CD4-positive, alpha-beta T cell treated with Interleukin-6 at 100 ng/mL for 8 hours (primary cell): ENCODE measurements at regions not wholly inside any gene's neighbourhood (a gene's known extent, or its start where the extent isn't known, plus 50 kb on each side); places are given as distances from the start of the nearest gene placed in this dataset.

Experiments used
- DNase-seq: peaks from one replicate; pipeline ENCODE4 v3.0.0-alpha.2; 2020; ENCODE audit warnings: mixed read lengths, low spot score

DNA sequence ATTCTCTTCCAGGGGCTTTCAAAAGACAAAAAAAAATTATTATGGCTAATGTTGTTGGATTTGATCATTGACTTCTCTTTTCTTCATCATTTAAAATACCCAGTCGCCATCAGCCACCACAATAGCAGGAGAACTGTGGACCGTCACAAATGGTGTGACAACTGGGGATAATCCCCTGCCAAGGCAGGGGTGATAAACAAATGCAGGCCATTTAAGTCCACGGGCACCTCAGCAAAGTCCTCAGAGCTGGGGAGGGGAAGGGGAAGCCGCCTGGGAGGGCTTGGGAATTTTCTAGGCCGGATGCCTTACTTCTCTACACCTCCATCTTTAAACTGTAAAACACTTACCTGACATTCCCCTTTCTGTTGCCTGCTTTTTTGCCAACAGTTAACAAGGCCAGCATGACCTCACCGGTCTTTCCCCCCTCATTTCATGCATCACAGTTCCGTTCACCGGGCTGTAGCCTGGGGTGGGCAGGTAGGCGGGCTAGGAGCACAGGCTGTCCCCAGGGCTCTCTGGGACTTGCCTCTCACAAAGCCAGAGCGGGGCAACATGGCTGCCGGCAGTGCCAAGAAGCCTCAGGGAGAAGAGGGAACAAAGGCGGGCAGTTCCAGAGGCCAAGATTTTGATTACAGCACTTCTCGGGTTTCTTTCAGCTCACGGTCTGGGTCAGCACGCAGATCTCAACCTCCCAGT, 820.4 kb downstream of the BCL11A start:
- no peak for DNase-seq

DNA sequence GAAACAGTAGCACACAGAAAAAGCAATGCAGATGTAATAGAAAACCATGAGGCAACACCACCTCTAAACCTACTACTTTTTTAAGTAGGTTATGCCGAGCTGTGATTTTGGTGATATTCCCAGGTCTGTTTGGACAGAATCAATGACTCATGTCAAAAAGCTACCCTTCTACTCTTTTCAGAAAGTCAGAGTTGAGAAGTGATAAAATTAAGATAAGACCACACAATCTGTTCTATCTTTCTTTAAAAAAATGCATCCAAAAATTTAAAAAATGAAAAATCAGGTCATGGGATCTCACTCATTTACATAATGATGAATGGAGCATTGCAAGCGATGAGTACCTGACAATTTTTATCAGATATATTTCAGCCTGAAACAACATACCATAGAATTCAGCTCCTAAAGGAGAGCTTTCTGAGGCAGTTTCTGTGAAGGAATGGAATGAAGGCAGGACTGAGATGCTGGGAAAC, 826.3 kb downstream of the BCL11A start:
- no peak for DNase-seq

DNA sequence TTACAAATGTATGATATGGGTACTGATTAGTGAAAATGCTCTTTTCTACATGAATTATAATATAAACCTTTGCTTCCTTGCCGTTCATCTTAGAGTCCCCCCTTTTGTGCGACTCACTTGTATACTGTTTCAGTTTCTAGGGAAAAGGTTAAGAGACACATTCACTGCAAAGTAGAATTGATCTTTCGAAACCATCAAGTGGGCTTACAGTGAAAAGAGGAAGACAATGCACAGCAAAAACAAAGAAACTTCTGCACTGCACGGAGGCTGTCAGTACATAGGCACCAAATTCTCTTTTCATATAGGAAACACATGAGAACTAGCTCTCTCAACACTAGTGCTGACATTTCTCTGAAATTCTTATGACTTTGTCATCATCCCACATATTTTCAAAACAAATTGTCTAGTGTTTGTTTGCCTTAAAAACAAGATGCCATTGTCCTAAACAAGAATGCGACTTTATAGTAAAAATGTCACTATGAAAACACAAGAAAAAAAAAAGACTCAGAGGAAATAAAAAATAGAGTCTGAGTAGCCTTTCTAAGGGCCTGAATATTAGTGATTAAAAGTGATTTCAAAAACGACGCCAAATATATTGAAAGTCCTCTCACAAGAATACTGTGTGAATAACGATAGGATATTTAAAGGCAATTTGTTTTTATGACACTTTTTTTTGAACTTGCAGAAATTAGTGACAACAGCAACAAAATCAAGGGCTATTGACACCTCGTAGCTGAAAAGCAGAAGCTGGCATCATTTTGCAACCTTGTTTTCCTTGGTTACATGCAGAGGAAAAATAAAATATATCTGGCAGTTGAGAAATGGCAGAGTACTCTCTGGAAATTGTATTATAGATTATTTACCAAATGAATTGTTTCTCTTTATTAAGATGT, 827.0 kb downstream of the BCL11A start:
- DNase-seq: no peak

DNA sequence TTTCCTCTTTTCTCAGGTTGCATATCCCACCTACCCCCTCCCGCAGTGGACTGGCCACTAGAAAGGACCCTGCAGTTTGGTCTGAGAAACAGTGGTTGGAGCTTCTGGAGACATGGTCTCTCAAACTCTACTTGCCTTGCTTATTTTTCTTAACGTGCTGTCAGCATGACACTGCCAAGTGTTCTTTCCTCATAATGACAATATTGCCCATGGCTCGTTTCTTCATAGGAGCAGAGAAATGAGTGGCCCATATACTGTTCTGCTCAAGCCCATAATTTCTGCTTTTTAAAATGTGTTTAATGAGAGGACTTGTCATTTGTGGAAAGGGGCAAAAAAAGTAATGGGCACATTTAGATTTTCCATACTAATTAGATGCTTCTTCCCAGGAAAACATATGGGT, 828.7 kb downstream of the BCL11A start:
- DNase-seq: no peak

DNA sequence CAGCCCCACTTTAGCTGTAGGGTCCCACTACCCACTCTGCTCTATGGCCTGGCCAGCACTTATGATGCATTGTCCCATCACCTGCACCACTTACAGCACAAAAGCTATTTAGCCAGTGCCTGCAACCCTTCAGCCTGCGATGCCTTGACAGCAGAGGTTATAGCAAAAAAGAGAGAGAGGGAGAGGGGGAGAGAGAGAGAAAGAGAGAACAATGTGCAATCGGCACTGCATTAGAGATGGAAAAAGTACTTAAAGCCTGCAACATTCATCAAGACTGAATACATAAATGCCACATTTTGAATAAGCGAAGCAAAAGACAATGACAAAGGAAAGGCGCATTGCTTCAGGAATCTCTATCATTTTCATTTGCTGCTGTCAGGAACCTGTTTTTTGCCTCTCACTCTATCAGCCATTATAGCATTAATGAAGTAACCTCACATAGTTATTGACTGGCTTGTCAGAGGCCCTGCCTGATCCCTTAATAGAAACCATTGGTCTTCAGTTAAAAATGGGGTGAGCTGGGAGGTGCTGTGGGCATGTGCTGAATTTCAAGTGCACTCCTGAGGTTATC, 833.1 kb downstream of the BCL11A start:
- no peak for DNase-seq

DNA sequence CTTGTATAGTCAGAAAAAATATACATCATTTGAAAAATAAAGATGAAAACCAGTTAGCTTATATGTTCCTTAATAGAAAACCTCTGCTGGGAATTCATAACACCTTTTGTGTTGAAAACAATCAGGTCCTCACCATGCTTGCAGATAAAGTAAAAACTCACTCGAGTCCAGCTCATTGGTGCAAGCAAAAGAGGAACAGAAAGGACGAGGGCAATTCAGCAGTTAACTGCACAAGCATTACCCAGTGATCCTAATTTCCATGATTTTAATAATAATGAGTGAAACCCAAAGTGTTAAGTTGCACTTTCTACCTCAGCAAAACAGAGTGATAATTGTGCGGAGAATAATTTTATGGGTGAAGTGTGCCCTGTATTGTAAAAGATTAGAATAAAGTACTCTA, 839.9 kb downstream of the BCL11A start:
- DNase-seq: no peak

DNA sequence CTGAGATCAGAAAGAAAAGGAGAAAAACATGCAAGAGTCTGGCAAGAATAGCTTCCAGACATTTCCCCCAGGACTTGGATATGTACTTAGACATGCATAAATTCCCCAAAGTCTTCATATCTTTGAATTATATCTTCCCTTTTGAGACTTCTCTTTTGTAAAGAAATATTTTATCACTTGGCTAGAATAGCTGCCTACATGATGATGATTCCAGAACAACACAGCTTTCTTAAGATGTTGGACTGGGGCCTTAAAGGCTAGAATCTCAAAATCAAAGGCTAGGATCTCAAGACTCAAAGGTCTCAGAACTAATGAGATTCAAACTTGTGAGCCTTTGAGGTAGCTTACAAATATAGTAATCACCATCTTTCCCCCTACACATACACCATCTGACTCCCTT, 842.3 kb downstream of the BCL11A start:
- DNase-seq: no peak

DNA sequence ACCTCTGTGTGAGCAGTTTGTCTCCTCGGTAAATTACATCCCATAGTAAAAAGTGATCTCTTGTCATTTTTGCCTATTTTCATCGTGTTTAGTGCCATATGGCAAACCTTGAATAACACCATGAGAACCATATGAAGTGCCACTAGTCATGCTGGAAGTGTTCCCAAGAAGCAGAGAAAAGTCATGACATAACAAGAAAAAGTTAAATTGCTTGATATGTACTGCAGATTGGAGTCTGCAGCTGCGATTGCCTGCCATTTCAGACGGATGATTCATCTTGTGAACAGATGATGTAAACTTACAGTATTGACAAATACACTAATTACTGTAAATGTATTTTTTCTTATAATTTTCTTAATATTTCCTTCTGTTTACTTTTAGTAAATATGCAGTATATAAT, 846.7 kb downstream of the BCL11A start:
- DNase-seq: no peak

DNA sequence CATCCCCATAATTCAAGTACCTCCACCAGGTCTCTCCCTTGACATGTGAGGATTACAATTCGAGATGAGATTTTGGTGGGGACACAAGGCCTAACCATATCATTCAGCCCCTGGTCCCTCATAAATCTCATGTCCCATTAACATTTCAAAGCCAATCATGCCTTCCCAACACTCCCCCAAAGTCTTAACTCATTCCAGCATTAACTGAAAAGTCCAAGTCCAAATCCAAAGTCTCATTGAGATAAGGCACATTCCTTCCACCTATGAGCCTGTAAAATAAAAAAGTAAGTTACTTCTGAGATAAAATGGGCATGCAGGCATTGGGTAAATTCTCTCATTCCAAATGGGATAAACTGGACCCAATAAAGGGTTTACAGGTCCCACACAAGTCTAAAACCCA, 849.7 kb downstream of the BCL11A start:
- no peak for DNase-seq

DNA sequence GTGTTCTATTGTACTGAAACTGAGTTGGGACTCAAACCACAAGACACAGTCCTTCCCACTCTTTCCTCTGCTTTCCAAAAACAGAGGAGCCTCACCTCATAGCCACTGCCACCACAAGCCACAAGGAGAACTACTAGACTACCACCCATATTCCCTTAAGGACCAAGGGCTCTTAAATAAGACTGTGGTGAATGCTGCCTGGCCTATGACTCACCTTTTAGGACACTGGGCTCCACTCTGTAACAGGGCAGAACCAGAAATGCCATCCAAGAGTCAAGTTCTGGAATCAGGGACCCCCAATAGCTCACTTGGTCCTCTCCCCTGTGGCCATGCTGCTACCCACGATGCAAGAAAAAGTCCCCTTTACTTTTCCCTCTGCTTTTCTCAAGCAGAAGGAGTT, 851.4 kb downstream of the BCL11A start:
- no peak for DNase-seq

DNA sequence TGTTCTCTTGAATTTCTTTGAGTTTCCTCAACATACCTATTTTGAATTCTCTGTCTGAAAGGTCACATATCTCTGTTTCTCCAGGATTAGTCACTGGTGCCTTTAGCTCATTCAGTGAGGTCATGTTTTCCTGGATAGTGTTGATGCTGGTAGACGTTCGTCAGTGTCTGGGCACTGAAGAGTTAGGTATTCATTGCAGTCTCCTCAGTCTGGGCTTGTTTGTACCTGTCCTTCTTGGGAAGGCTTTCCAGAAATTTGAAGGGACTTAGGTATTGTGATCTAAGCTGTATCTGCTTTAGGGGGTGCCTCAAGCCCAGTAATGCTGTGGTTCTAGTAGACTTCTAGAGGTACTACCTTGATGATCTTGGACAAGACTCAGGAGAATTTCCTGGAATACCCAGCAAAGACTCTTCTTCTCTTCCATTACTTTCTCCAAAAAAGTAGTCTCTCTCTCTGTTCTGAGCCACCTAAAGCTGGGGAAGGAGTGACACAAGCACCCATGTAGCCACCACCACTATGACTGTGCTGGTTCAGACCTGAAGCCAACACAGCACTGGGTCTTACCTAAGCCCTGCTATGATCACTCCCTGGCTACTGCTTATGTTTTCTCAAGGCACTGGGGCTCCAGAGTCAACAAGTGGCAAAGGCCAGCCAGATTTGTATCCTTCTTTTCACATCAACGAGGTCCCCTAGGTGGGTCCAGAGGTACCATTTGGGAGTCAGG, 852.0 kb downstream of the BCL11A start:
- DNase-seq: no peak

DNA sequence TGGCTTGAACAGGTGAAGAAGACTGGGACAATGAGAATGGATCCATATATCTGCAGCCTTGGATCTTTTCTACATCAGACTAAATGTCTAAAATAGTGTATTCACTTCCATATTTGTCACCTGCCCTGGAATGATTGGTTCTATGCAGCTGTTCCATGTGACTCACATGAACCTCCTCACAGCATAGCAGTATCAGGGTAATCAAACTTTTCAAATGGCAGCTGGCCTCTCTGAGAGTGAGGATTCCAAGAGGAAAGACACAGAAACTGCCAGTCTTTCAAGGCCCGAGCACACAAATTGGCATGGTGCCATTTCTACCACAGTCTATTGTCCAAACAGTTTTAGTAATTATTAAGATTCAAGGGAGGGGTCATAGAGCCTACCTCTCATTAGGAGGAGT, 859.3 kb downstream of the BCL11A start:
- no peak for DNase-seq

DNA sequence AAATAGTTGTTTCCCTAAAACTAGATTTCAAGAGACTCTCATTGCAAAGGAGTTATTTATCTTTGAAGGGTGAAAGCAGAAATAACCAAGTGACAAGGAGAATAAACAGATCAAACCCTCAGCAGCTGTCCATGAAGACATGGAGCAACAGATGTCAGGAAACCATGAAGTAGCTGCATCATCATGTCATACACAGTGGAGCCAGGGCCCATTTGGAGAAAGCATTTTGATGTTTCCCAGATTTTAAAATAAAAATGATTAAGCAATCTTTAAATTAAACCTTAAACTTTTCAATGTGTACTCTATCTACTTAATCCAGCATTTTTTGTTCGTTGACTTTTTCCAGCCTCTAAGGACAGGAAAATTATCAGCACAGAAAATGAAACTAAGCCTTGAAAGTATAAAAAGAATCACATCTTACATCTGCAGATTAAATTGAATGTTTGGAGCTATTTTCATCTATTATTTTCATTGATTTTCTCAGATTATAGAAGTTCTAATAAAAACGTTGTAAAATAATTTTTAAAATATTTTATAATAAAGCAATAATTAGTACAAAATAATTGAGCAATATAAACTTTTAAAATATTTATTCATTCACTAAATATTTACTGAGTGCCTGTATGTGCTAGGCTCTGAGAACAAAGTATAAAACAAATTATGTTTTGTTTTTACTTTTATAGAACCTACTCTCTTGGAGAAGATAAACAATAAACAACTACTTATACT, 860.1 kb downstream of the BCL11A start:
- DNase-seq: no peak

DNA sequence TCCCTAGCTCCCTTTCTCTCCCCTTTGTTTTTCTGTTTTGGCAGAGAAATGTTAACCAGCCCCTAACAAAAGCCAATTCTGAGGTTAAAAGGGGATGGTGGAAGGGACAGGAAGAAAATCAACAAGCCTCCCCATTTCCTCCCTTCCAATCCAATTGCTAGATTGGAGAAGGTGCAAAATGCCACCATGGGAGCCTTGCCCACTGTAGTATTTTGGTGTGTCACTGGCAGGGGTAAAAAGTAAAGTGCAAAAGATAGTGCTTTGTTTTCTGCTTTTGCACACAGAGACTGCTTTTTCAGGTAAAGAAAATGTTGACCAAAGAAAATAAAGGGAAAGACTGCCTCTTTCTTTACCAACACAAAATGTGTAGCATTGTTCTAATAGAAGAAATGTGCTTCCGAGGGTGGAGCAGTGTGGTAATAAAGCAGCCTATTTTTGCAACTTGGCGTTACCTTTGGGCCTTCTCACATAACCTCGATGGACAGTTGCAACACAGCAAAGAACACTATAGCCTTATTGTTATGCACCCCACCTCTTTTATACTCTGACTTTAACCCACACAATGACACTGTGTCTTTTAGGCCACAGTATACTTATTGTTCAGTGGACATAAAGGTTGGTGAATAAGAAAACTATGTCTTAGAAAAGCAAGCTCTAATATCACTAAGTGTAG, 861.8 kb downstream of the BCL11A start:
- DNase-seq: no peak

DNA sequence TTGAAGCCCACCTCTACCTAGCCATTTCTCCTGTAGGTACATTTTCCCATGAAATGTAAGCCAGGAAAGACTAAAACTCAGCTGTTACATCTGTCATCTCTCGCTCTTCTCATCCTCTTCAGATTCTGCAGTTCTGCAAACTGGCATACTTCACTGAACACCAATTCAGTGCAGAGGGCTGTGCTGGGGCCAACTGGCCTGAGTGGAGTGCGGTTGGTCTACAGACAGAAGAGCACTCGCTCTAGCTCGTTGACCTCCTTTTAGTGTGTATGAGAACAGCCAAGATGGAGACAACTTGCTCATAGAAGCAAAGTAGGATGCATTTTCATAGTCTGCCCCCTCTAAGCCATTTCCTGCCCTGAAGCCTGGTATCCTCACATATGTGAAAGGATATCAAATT, 862.6 kb downstream of the BCL11A start:
- no peak for DNase-seq

DNA sequence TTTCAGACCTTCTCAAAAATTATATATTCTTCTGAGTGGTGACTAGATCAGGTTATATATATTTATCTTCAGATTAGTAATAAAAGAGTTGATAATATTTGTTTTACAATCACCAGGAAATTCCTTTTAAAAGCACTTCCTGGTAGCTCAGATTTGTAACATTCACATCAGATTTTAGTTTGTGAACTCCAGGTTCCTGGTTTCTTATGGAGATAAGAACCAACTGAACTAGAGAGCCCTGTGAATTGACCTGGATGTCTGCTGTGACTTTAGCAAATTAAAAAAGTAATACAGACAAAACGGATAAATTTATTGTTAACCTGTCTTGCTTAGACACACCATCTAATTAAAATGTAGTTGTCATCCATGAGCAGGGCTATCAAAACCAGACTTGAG, 868.7 kb downstream of the BCL11A start:
- DNase-seq: no peak

DNA sequence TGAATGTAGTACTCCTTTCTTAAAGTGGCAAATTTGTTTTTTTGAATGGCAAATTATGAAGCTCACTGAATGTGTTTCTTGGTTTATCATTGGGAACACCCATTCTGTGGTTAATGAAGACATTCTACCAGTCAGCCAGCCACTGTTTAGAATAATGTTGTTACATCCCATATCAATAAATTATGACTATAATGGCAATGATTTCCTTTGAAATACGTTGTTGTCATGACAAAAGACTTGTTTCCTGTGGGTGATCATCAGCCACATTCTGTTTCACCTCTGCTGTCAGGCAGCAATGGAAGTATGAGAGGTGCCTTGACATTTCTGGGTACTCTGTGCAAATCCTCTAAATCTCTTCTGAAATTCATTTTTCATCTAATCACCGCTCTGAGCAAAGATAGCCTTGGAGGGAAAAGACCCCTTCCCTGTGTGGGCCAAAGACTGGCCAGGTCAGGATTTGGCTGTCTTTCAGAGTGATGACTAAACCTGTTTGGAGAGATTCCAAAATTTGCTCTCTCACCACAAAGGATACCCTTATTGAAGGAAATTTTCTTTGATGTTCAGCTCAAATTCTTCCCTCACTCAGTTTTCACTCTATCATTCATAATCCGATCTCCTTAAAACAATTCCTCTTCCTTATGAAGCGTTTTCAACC, 869.2 kb downstream of the BCL11A start:
- no peak for DNase-seq

DNA sequence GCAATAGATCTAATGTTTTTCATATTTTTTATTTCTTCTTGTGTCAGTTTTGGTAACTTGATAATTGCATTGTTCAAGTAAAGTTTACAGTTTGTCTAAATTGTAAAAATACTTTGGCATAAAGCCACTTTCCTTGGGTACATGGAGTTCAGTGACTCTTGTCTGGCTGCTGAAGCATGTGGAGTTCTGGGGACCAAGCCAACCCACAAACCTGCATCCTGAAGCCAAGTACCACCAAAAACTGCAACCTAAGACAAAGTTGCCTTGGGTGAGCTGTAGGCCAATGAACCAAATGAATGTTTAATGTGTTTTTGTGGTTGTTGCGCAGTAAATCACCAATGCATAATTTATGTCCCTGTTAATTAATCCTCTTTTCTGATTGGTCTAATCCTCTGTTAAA, 872.6 kb downstream of the BCL11A start:
- no peak for DNase-seq

DNA sequence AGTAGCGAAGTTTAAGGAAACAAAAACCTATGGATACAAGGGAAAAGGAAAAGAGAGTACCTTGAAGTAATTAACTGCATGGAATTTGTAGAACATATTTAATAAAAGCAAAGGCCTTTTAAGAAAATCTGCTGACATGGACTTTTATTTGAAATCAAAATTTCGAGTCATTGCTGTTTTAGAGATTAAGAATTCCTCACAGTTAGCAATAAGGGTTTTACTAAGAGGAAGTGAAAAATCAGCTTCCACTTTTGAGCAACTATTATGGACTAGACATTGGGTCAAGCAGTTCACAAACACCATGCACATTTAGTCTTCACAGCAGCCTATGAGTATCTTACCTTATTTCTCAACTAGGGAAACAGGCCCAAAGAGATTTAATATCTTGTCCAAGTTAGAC, 876.3 kb downstream of the BCL11A start:
- no peak for DNase-seq

DNA sequence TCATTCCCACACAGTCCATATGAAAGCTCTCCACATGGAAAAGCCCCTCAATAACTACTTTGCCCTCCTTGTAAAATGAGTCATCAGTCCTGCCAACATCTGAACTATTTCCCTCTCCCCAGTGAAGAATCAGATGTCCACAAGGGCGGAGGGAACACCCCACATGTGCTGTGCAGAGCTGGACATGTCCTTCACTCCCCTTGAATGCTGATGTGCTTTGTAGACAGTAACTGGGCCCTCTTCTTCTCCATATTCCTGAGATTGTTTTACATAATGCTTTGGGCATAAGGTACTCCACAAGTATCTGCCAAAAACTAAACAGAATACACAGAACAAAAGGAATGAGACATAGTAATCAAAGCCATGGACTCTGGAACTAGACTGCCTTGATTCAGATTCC, 879.4 kb downstream of the BCL11A start:
- no peak for DNase-seq

DNA sequence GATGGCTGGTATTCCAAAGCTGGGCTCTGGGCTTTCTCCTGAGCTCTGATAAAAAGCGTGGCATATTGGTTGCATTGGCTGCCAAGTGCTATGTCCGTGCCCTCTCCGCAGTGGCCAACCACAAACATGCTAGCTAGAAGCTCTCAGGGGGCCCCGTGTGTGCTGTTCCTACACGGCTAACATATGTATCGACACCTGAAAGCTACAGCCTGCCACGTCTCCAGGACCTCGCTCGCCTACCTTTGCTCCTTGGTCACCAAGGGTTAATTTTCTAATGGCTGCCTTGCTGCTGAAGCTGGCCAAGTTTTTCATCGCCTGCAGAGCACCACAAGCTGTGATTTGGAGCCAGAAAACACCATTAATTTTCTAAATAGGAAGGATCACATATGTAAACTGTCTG, 888.4 kb downstream of the BCL11A start:
- no peak for DNase-seq
